Right lobe of liver (tissue), 6 donors: ENCODE measurements at regions not wholly inside any gene's neighbourhood (a gene's known extent, or its start where the extent isn't known, plus 50 kb on each side); places are given as distances from the start of the nearest gene placed in this dataset.
A peak's percentile ranks its signal among the peaks of the same experiment; 100 is the strongest.

Experiments
- ATAC-seq, 4 donors: fragments of 200-7000 bp; cut with Tn5 transposase; one replicate each; pipeline ENCODE4 v1.9.1; 2020; ENCODE audit warnings: mild to moderate bottlenecking in 4 of 4, moderate library complexity in 4 of 4
- DNase-seq, 3 donors: peaks; one replicate each; pipeline ENCODE4 v3.0.0-alpha.2; 2020
- H3K27ac ChIP-seq, 3 donors: fragments of 200-600 bp; one replicate each; pipeline ENCODE4 v1.8.0; 2022
- H3K27me3 ChIP-seq, 2 donors: fragments of 200-600 bp; one replicate each; pipeline ENCODE4 v1.8.0; 2022
- H3K36me3 ChIP-seq, 4 donors: fragments of 200-600 bp; sonication (generic) in 1 of 4; one replicate each; pipeline versions ENCODE4 v1.5.1 to v1.8.0; 2017 to 2022; ENCODE audit warnings: control low read depth in 1 of 4
- H3K4me1 ChIP-seq, 4 donors: fragments of 200-600 bp; sonication (generic) in 1 of 4; one replicate each; pipeline versions ENCODE4 v1.5.1 to v1.8.0; 2017 to 2022; ENCODE audit warnings: control low read depth in 1 of 4
- H3K4me3 ChIP-seq, 3 donors: fragments of 200-600 bp; one replicate each; pipeline ENCODE4 v1.8.0; 2022
- H3K9me3 ChIP-seq, 4 donors: fragments of 200-600 bp; sonication (generic) in 1 of 4; one replicate each; pipeline versions ENCODE4 v1.5.1 to v1.8.0; 2017 to 2022; ENCODE audit warnings: control low read depth in 1 of 4
- POLR2A ChIP-seq: fragments of 450-650 bp; IDR thresholded peaks from one replicate; pipeline ENCODE4 v1.6.1; 2017; ENCODE audit warnings: antibody characterized with exemption, mild to moderate bottlenecking
- WGBS: methylation state at CpG from one replicate; pipeline ENCODE4 v1.1.6; 2018; ENCODE audit warnings: low coverage, low lambda C conversion rate; ENCODE audit not compliant: insufficient coverage; ENCODE audit errors: missing lambda C conversion rate; 5-methylcytosine and 5-hydroxymethylcytosine counted together
- intact Hi-C, 2 donors: fragments of 100-400 bp; cut with DNase I; formaldehyde crosslinking; loops; one replicate each; pipeline versions ENCODE4 v1.11.2 to v1.14.1; 2022
- TF ChIP-seq, protein P1 (sequence below), 4 donors: fragments of 200-600 bp in 3 of 4; fragments of 450-650 bp in 1 of 4; IDR thresholded peaks; one replicate each; pipeline versions ENCODE4 v1.5.1 to v1.8.0; 2016 to 2022; ENCODE audit warnings: antibody characterized with exemption in 4 of 4, mild to moderate bottlenecking in 2 of 4
- donor health status: DM: no; HTN: yes; CAD: no.
- donor health status: DM: no; HTN: no; CAD: no.
- donor health status: DM: no; HTN: no; CAD: no.
- donor health status: DM: no; HTN: yes; CAD: no.
- donor health status: DM: no; HTN: yes; CAD: no.

DNA sequence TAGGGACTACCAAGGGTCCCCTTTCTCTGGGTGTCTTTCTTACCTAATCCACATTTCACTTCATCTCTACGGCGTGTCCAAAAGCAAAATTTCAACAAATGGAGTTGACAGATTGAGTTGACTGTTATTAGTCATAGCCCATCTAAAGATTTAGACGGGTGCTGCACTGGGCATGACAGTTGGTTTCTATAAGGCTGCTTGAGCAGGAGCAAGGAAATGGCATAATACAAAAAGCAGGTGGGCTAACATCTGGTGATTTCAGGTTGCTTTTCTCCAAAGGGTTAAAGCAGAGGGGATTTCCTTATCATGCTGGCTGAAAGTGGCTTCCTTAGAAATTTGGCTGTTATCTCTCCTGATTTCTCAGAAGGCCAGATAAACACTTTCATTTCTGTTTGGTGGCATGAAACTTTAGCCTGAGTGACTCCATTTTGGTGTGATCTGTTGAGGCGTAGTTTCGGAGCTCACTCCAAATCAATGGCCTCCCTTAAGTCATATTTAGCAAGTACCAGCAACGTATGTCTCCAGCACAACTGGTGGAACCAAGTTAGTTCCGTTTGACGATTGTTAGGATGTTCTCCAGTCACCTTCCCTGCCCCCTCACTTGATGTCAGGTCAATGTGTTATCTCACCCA lies 440.4 kb downstream of the FGF9 start:
- WGBS = 65% methylated on average over 7 of the region's 8 CpGs
- ATAC-seq (no peak), DNase-seq (no peak)
- Histone ChIP-seq H3K4me1 (peaks cover 0 to 22% (median 10%) of the 10 kb centered on the region in 4 donors), H3K27ac (no peak overlapping the region), H3K36me3 (no peaks in the 10 kb centered on the region), H3K9me3 (no peaks in the 10 kb centered on the region), H3K4me3 (no peak overlapping the region), H3K27me3 (no peaks in the 10 kb centered on the region)
- intact Hi-C loops = no loop called here
- TF ChIP-seq, protein P1, sequence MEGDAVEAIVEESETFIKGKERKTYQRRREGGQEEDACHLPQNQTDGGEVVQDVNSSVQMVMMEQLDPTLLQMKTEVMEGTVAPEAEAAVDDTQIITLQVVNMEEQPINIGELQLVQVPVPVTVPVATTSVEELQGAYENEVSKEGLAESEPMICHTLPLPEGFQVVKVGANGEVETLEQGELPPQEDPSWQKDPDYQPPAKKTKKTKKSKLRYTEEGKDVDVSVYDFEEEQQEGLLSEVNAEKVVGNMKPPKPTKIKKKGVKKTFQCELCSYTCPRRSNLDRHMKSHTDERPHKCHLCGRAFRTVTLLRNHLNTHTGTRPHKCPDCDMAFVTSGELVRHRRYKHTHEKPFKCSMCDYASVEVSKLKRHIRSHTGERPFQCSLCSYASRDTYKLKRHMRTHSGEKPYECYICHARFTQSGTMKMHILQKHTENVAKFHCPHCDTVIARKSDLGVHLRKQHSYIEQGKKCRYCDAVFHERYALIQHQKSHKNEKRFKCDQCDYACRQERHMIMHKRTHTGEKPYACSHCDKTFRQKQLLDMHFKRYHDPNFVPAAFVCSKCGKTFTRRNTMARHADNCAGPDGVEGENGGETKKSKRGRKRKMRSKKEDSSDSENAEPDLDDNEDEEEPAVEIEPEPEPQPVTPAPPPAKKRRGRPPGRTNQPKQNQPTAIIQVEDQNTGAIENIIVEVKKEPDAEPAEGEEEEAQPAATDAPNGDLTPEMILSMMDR (IDR thresholded peaks at IDR 0.05) = no peak
- no peak for TF ChIP-seq POLR2A

DNA sequence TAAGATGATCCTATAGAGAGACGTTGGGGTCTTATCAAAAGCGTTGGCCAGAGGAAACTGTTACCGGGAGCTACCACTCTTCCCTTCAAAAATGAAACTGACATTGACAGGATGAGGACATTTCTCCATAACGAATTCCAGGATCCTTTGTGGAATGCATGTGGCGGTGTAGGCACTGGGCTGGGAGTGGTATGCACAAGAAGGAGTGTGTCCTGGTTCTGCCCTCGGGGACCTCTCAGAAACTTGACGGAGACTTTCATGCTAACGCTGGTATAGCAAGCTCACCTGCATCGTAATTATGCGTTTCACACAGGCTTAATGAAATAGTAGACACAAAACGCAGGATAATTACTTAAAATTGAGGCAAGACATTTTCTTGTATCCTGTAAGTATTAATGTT lies 441.1 kb downstream of the FGF9 start:
- WGBS = 43% methylated on average over 8 of the region's 11 CpGs
- DNase-seq = no peak
- Histone ChIP-seq H3K27ac (no peak overlapping the region), H3K9me3 (no peaks in the 10 kb centered on the region), H3K4me1 (peaks cover 0 to 22% (median 10%) of the 10 kb centered on the region in 4 donors), H3K4me3 (no peak overlapping the region), H3K36me3 (no peaks in the 10 kb centered on the region), H3K27me3 (no peaks in the 10 kb centered on the region)
- intact Hi-C loops = no loop called here
- no peak for ATAC-seq
- TF ChIP-seq, protein P1 (IDR thresholded peaks at IDR 0.05) = no peak
- no peak for TF ChIP-seq POLR2A

- 63% methylated on average over 7 of the region's 11 CpGs for WGBS
- no peak overlapping the region for H3K4me3 ChIP-seq
- no peak overlapping the region for H3K27ac ChIP-seq
Measured at GRCh38 chr13:22112956-22113745, 442.3 kb downstream of the FGF9 start.

GRCh38 chr13:22114630-22115311 lies 443.9 kb downstream of the FGF9 start:
- intact Hi-C loops = no loop called here
- no peaks in the 10 kb centered on the region for H3K9me3 ChIP-seq
- H3K36me3 ChIP-seq = no peaks in the 10 kb centered on the region
- ATAC-seq (peak; percentile 63 to 79 (median 71)), DNase-seq (no peak)
- H3K4me1 ChIP-seq = no peaks in the 10 kb centered on the region
- no peak overlapping the region for H3K27ac ChIP-seq
- WGBS = 38% methylated on average over 7 of the region's 9 CpGs
- H3K27me3 ChIP-seq = no peaks in the 10 kb centered on the region
- no peak overlapping the region for H3K4me3 ChIP-seq
- TF ChIP-seq POLR2A = no peak

More at GRCh38 chr13:22112956-22113745, 442.3 kb downstream of the FGF9 start:
- no peak for DNase-seq
- TF ChIP-seq, protein P1 (IDR thresholded peaks at IDR 0.05) = no peak
- no peak for TF ChIP-seq POLR2A
- H3K9me3 ChIP-seq = no peaks in the 10 kb centered on the region
- no peaks in the 10 kb centered on the region for H3K36me3 ChIP-seq
- no peaks in the 10 kb centered on the region for H3K27me3 ChIP-seq
- intact Hi-C loops = no loop called here
- ATAC-seq = no peak
- peaks cover 0 to 11% (median 5%) of the 10 kb centered on the region in 4 donors for H3K4me1 ChIP-seq

DNA sequence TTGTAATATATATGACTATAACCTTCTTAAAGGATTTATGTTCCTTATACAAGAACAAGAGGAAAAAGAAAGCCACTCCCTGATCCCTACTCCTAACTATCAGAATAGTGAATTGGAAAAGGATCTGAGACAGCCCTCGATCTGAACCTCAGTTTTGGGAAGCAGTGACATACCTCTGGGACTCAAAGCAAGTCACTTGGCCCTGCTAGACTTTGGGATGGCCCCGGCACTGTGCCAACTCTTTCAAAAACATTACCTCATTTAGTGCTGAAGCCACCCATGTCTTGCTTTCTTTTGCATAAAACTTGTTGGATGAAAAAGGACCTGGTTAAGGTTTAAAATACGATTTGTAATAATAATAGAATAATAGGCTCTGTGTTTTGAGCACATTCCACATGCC lies 447.3 kb downstream of the FGF9 start:
- TF ChIP-seq, protein P1 (IDR thresholded peaks at IDR 0.05) = no peak
- TF ChIP-seq POLR2A = no peak
- H3K4me1 ChIP-seq = no peaks in the 10 kb centered on the region
- intact Hi-C loops = no loop called here
- no peak overlapping the region for H3K27ac ChIP-seq
- DNase-seq (no peak), ATAC-seq (no peak)
- H3K36me3 ChIP-seq = no peaks in the 10 kb centered on the region
- H3K9me3 ChIP-seq = no peaks in the 10 kb centered on the region
- WGBS = 34% methylated on average over 3 of the region's 3 CpGs
- H3K4me3 ChIP-seq = no peak overlapping the region
- H3K27me3 ChIP-seq = no peaks in the 10 kb centered on the region
